Medulla oblongata (tissue), 1 donor: ENCODE measurements at regions not wholly inside any gene's neighbourhood (a gene's known extent, or its start where the extent isn't known, plus 50 kb on each side); places are given as distances from the start of the nearest gene placed in this dataset.
"Not testable (repeated sequence)": the region's sequence is repeated elsewhere in the genome, so short reads cannot be mapped to it uniquely, and the experiment has no call there.

ENCODE experiments used
- DNase-seq: peaks from one replicate; pipeline ENCODE4 v3.0.0-alpha.2; 2015; ENCODE audit errors: extremely low spot score

DNA sequence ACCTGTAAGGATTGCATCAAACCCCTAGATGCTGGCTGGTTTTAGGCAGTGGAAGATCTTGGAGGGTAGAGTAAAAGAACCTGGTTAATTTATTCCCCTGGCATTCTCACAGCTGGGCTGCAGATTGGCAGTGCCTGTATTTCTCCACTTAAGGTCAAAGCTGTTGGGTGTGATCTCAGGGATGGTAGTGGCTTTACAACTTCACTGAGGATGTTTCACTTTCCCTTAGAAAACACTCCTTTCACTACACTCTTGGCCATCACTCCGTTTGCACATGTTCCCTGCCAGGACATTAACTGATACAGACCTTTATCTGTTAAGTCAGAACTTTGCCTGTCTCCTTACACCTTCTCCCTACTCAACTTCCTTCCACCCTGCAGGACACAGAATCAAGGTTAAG lies 779.1 kb upstream of the SEMA6D start:
- DNase-seq = no peak

DNA sequence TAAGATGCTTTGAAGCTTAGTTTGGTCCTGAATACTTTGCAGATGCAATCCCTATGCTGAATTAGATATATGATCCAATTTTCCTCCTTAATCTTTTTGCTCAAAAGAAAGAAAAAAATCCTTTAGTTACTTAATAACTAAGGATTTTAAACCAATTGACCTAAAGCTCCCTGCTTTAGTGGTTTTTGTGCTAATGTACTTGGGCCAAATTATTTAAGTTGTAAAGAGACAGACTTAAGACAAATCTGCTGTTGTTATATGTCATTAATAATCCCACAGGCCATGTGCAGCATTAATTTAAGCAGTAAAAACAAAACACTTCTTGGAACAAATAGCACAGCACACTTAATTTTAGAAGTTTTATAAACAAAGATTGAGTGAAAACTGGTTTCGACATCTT lies 776.1 kb upstream of the SEMA6D start:
- no peak for DNase-seq

- no peak for DNase-seq
These were observed 770.4 kb upstream of the SEMA6D start for GRCh38 chr15:46946953-46947352.

GRCh38 chr15:46955576-46955975 lies 761.7 kb upstream of the SEMA6D start:
- no peak for DNase-seq

DNA sequence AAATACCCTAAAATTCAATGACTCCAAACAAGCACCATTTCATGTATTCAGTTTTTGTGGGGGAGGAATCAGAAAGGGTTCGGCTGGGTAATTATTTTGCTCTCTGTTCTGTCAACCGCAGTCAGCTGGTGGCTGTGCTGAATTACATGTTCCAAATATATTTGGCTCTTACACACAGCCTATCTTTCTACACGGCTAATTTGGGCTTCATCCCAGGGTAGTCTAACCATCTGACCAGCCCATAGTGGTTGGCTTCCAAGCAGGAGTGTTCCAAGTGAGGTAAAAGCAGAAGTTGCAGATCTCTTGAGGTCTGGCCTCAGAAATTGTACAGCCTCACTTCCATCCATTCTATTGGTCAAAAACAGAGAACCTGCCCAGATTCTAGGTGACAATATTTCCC lies 760.8 kb upstream of the SEMA6D start:
- DNase-seq = peak; percentile 61

- DNase-seq = no peak
These were observed 760.4 kb upstream of the SEMA6D start for GRCh38 chr15:46956881-46957280.

- DNase-seq = no peak
These were observed 756.7 kb upstream of the SEMA6D start for GRCh38 chr15:46960581-46960980.

DNA sequence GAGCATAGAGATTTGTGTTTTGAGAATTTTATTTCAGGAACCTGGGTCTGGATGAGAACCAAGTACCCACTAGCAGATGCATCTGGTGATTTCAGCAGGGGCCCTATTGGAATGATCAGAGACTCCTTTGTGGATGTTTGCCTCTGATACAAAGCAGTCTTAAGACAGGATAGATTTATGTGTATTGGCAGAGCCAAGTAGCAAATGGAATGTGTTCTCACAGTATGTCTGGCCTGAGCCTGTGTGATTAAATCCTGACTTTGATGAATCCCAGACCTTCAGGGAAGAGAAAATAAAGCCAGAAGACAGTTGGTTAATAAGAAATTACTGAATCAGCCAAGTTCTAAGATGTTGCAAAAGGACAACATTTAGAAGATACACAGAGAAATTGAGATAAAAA lies 755.5 kb upstream of the SEMA6D start:
- DNase-seq = no peak

GRCh38 chr15:46988055-46988454 lies 729.2 kb upstream of the SEMA6D start:
- DNase-seq = not testable (repeated sequence)

DNA sequence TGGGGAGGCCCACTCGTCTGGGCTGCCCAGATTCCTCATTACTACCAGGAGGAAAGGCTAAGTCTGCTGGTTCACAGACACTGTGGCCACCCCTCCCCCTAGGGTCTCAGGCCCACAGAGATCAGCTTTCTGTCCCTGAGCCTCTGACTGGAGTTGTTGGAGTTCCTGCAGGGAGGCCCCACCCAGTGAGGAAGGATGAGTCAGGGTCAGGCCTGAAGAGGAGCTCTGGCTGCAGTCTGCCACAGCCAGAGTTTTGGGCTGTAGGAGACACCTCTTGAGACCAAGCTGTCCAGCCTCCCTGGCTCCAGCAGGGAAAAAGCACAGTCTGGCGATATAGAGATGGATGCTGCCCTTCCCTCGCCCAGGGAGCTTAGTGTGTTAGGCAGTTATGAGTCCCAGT lies 720.9 kb upstream of the SEMA6D start:
- no peak for DNase-seq

GRCh38 chr15:46997501-46997900 lies 719.8 kb upstream of the SEMA6D start:
- no peak for DNase-seq

DNA sequence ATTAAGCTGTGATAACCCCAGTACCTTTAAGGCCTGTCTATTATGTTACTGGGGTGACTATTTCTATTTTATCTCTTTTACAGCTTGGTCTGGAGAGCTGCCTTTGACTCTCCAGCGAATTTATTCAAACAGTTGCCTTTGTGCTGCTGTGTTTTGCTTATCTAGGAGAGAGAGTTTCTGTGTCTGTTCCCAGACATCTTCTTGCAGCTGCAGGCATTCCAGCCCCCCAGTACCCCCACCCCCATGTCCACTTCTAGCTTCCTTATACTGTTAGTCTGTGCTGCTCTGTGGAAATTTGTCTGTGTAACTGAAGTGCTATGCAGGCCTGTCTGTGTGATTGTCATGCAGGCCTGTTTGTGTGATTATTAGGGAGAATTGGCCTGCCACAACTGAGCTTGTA lies 713.7 kb upstream of the SEMA6D start:
- DNase-seq = no peak

GRCh38 chr15:47013446-47013845 lies 703.9 kb upstream of the SEMA6D start:
- DNase-seq = no peak

DNA sequence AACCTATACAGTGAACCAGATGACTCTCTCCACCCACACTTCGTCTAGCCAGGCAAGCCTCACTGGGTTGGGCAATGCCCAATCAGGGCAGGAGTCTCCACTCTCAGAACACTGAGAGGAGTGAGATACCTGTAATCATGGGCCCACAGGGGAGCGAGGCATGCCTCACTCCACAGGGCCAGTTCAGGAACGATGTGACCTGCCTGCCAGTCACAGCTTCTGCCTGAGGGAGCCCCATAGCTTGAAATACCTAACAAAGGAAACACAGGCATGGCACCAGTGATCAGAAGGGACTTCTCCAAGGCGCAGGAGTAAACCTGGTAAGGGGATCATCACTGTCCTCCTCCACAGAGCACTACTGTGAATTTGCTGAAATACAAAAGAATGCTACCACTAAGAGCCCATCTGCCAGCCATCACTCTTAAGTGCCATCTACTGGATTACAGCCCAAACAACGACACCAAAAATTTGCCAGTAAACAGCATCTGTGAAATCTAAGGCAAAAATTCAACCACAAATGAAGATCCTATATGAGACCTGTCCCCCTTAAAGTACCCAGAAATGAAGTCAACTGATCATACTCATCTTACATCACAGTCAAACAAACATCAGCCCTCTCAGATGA lies 689.9 kb upstream of the SEMA6D start:
- DNase-seq = no peak

- DNase-seq = no peak
These were observed 681.6 kb upstream of the SEMA6D start for GRCh38 chr15:47035475-47036406.

DNA sequence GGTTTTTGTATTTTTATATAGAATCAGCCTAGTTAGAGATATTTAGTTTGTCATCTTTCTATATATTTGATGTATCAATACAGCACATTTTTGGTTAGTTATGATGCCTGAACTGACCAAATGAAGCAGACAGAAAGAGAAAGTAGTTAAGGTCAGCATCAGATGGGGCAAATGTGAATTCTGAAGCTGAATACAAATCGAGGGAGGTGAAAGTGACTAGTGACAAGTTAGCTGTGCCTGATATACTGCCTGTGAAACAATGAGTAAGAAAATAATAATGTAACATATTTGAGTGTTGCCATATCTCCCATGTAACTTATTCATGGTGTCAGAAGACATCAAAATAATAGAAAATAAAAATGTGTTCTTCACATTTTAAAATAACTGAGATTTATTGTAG lies 680.3 kb upstream of the SEMA6D start:
- no peak for DNase-seq

DNA sequence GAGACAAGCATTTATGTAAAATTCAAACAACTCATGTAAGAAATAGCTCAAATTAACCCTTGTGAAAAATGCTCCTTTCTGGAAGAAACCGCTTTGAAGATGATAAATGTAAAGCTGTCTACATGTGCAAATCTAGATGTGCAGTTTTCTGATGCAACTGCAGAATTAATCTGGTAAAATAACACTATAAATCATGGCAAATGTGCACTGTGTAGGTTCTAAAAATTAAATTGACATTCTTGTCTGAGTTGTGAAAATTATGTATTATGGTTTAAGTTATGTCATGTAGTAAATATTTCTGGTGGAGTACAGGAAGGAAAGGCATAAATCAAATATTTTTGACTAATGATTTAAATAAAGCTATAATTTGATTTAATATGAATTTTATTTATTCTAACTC lies 678.1 kb upstream of the SEMA6D start:
- no peak for DNase-seq

DNA sequence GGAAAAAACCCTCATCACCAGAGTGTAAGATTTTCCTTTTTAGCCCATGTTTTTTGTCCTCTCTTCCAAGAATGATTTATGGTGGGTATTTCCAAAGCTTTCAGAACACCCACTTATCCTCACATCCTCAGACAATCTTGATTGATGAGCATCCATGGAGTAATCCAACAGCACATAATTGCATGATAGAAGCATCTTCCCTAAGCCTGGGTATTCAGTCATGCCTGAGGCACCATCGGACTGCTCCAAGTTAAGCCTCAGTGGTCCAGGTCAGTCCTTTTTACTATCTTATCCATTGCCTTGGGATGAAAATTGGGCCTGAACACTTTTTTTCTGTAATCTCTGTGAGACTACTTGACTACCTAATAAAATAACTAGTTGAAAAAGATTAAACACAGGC lies 676.0 kb upstream of the SEMA6D start:
- DNase-seq = no peak

- DNase-seq = not testable (repeated sequence)
These were observed 669.3 kb upstream of the SEMA6D start for GRCh38 chr15:47047981-47048380.

DNA sequence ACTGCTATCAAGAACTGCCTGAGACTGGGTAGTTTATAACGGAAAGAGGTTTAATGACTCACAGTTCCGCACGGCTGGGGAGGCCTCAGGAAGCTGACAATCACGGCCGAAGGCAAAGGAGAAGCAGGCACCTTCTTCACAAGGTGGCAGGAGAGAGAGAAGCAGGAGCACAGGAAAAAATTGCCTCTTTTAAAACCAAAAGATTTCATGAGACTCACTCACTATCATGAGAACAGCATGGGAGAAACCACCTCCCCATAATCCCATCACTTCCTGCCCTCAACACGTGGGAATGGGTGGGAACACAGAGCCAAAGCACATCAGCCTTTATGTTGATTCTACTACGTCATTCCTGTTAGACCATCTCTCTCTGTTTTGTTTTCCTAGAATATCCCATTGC lies 650.9 kb upstream of the SEMA6D start:
- no peak for DNase-seq

- DNase-seq = not testable (repeated sequence)
These were observed 639.5 kb upstream of the SEMA6D start for GRCh38 chr15:47077846-47078245.

- no peak for DNase-seq
These were observed 621.5 kb upstream of the SEMA6D start for GRCh38 chr15:47095833-47096232.

DNA sequence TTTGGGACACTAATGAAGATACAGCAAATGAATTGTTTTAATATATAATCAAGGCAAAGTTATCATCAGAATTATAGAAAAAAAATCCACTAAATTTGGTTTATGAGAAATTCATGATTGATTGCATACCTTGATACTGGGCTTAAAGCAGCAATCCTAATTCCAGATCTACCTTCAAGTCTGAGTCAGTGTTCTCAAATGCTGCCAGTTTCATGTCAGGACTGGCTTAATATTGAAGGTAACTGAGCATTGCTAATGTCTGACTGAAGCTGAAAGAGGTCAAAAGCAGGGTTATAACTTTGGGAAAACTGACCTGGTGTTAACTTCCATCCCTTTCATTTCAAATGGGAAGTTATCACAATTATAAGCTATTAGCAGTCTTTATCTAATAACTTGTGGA lies 618.8 kb upstream of the SEMA6D start:
- not testable (repeated sequence) for DNase-seq
